ENCODE measurements at regions not wholly inside any gene's neighbourhood (a gene's known extent, or its start where the extent isn't known, plus 50 kb on each side); places are given as distances from the start of the nearest gene placed in this dataset.

- H3K27me3 ChIP-seq (ENCODE audit: insufficient read depth, low read length) = no peaks in the 10 kb centered on the region
- H3K4me3 ChIP-seq (ENCODE audit: insufficient read depth, low read length) = no peak overlapping the region
- TF ChIP-seq CTCF (IDR thresholded peaks at IDR 0.05; ENCODE audit: extremely low read depth, low read depth, low read length) = no peak
- DNase-seq (ENCODE audit: insufficient read length, low spot score, missing footprints) = no peak
- no peaks in the 10 kb centered on the region for H4K20me1 ChIP-seq (ENCODE audit: insufficient read depth, low read length)
- no peaks in the 10 kb centered on the region for H3K36me3 ChIP-seq (ENCODE audit: insufficient read depth, low read length)
- no peak overlapping the region for H3K27ac ChIP-seq (ENCODE audit: low read depth, low read length)
- H3K9me3 ChIP-seq (ENCODE audit: low read depth, low read length) = no peaks in the 10 kb centered on the region
- H3K4me1 ChIP-seq (ENCODE audit: insufficient read depth, low read length) = no peaks in the 10 kb centered on the region
- no peak overlapping the region for H2AFZ ChIP-seq (ENCODE audit: low read length)
- H3K4me2 ChIP-seq (ENCODE audit: insufficient read depth, low read length) = no peak overlapping the region
- no peaks in the 10 kb centered on the region for H3K79me2 ChIP-seq (ENCODE audit: insufficient read depth, low read length)
Measured at GRCh38 chr3:140823106-140823505, 118.5 kb upstream of the SLC25A36 start.

GRCh38 chr3:140827894-140828293 lies 113.7 kb upstream of the SLC25A36 start:
- Histone ChIP-seq H3K27ac (ENCODE audit: low read depth, low read length) (no peak overlapping the region), H3K79me2 (ENCODE audit: insufficient read depth, low read length) (no peaks in the 10 kb centered on the region)

GRCh38 chr3:140828585-140828984 lies 113.1 kb upstream of the SLC25A36 start:
- Histone ChIP-seq H3K4me3 (ENCODE audit: insufficient read depth, low read length) (no peak overlapping the region), H3K4me1 (ENCODE audit: insufficient read depth, low read length) (no peaks in the 10 kb centered on the region), H3K79me2 (ENCODE audit: insufficient read depth, low read length) (no peaks in the 10 kb centered on the region), H3K27me3 (ENCODE audit: insufficient read depth, low read length) (no peaks in the 10 kb centered on the region), H3K4me2 (ENCODE audit: insufficient read depth, low read length) (no peak overlapping the region), H3K27ac (ENCODE audit: low read depth, low read length) (no peak overlapping the region), H3K36me3 (ENCODE audit: insufficient read depth, low read length) (no peaks in the 10 kb centered on the region), H4K20me1 (ENCODE audit: insufficient read depth, low read length) (no peaks in the 10 kb centered on the region), H3K9me3 (ENCODE audit: low read depth, low read length) (no peaks in the 10 kb centered on the region), H2AFZ (ENCODE audit: low read length) (no peak overlapping the region)
- TF ChIP-seq CTCF (IDR thresholded peaks at IDR 0.05; ENCODE audit: extremely low read depth, low read depth, low read length) = no peak
- DNase-seq (ENCODE audit: insufficient read length, low spot score, missing footprints) = no peak

More at GRCh38 chr3:140827894-140828293, 113.7 kb upstream of the SLC25A36 start:
- no peak overlapping the region for H2AFZ ChIP-seq (ENCODE audit: low read length)
- H3K36me3 ChIP-seq (ENCODE audit: insufficient read depth, low read length) = no peaks in the 10 kb centered on the region
- no peak for DNase-seq (ENCODE audit: insufficient read length, low spot score, missing footprints)
- no peaks in the 10 kb centered on the region for H4K20me1 ChIP-seq (ENCODE audit: insufficient read depth, low read length)
- H3K4me2 ChIP-seq (ENCODE audit: insufficient read depth, low read length) = no peak overlapping the region
- no peaks in the 10 kb centered on the region for H3K9me3 ChIP-seq (ENCODE audit: low read depth, low read length)
- no peaks in the 10 kb centered on the region for H3K27me3 ChIP-seq (ENCODE audit: insufficient read depth, low read length)
- H3K4me3 ChIP-seq (ENCODE audit: insufficient read depth, low read length) = no peak overlapping the region
- TF ChIP-seq CTCF (IDR thresholded peaks at IDR 0.05; ENCODE audit: extremely low read depth, low read depth, low read length) = no peak
- no peaks in the 10 kb centered on the region for H3K4me1 ChIP-seq (ENCODE audit: insufficient read depth, low read length)

GRCh38 chr3:140829796-140830195 lies 111.8 kb upstream of the SLC25A36 start:
- Histone ChIP-seq H3K79me2 (ENCODE audit: insufficient read depth, low read length) (no peaks in the 10 kb centered on the region), H3K4me2 (ENCODE audit: insufficient read depth, low read length) (no peak overlapping the region), H3K9me3 (ENCODE audit: low read depth, low read length) (no peaks in the 10 kb centered on the region), H3K4me1 (ENCODE audit: insufficient read depth, low read length) (no peaks in the 10 kb centered on the region), H3K27me3 (ENCODE audit: insufficient read depth, low read length) (no peaks in the 10 kb centered on the region), H3K4me3 (ENCODE audit: insufficient read depth, low read length) (no peak overlapping the region), H3K27ac (ENCODE audit: low read depth, low read length) (no peak overlapping the region), H4K20me1 (ENCODE audit: insufficient read depth, low read length) (no peaks in the 10 kb centered on the region), H3K36me3 (ENCODE audit: insufficient read depth, low read length) (no peaks in the 10 kb centered on the region), H2AFZ (ENCODE audit: low read length) (no peak overlapping the region)
- no peak for DNase-seq (ENCODE audit: insufficient read length, low spot score, missing footprints)
- no peak for TF ChIP-seq CTCF (IDR thresholded peaks at IDR 0.05; ENCODE audit: extremely low read depth, low read depth, low read length)

Data from osteoblast (primary cell).